Erythroblast (primary cell): ENCODE measurements at regions not wholly inside any gene's neighbourhood (a gene's known extent, or its start where the extent isn't known, plus 50 kb on each side); places are given as distances from the start of the nearest gene placed in this dataset.

Source experiments
- GATA1 ChIP-seq: IDR thresholded peaks from 2 replicates; pipeline ENCODE4 v1.6.1; 2011; ENCODE audit warnings: low read depth, mild to moderate bottlenecking, control low read depth, low read length, moderate library complexity
- POLR2A ChIP-seq: IDR thresholded peaks from 2 replicates; pipeline ENCODE4 v1.6.1; 2011; ENCODE audit warnings: mild to moderate bottlenecking, low read length

DNA sequence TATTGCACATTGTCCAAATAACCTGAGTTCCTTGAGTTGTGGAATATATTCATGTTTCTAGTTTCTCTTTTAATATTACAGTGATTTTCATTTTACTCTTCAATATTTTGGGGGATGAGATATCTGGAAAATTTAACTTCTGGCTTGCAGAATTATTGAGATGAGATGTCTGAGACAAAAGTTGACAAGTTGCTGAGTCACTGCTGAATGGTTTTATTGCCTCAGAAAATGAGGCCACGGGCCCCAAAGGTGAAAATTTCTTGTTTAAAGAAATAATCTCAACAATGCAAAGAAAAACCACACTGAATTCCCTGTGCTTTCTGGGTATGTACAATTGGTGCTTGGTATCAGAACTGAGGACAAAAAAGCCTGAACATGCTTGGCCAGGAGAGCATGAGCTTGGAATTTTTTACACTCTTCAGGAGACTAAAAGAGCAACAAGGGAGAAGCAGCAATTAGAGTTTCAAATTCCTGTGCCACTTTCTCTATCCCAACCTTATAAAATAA lies 129.2 kb upstream of the TOM1L1 start:
- TF ChIP-seq POLR2A, result no peak
- TF ChIP-seq GATA1, result no peak
